ENCODE measurements at regions not wholly inside any gene's neighbourhood (a gene's known extent, or its start where the extent isn't known, plus 50 kb on each side); places are given as distances from the start of the nearest gene placed in this dataset.

GRCh38 chr14:57921377-57921776 lies 55.5 kb upstream of the SLC35F4 start:
- TF ChIP-seq POLR2AphosphoS5 (IDR thresholded peaks at IDR 0.05; ENCODE audit: low read depth, low read length) (no peak), CTCF (IDR thresholded peaks at IDR 0.05) (no peak), TCF7L2 (IDR thresholded peaks at IDR 0.05; ENCODE audit: low read depth, low read length) (no peak), SIN3A (IDR thresholded peaks at IDR 0.05; ENCODE audit: borderline replicate concordance, insufficient read depth, low read depth, low read length) (no peak), REST (IDR thresholded peaks at IDR 0.05; ENCODE audit: insufficient read depth in 1 of 2, low read depth in 2 of 2, low read length in 1 of 2) (no peak)
- CTCF ChIA-PET = no interaction called here
- no TSS peak for BruUV-seq (replicated peaks)
- Histone ChIP-seq H3K4me3 (ENCODE audit: low read depth in 2 of 2, low read length in 2 of 2) (no peak overlapping the region), H3K4me1 (ENCODE audit: control insufficient read depth, insufficient read depth, low read length) (no peaks in the 10 kb centered on the region), H3K36me3 (ENCODE audit: control insufficient read depth, insufficient read depth, low read length) (no peaks in the 10 kb centered on the region), H3K27me3 (ENCODE audit: control insufficient read depth, insufficient read depth, low read length) (no peaks in the 10 kb centered on the region), H3K27ac (ENCODE audit: low read length) (no peak overlapping the region), H3K9me3 (ENCODE audit: control insufficient read depth, insufficient read depth, low read depth, low read length) (no peaks in the 10 kb centered on the region)
- DNase-seq (ENCODE audit: low read depth, low spot score) (no peak), ATAC-seq (no peak)
- POLR2A ChIA-PET = no interaction called here
- intact Hi-C loops (cut with micrococcal nuclease; ENCODE audit: unreplicated experiment) = no loop called here
- in situ Hi-C loops (cut with HindIII; ENCODE audit: low pct_unique_long_range_greater_than_20kb, low sequenced_read_pairs) = no loop called here

- POLR2A ChIA-PET = no interaction called here
- no peak overlapping the region for H3K4me3 ChIP-seq (ENCODE audit: low read depth in 2 of 2, low read length in 2 of 2)
- no peak overlapping the region for H3K27ac ChIP-seq (ENCODE audit: low read length)
- in situ Hi-C loops (cut with HindIII; ENCODE audit: low pct_unique_long_range_greater_than_20kb, low sequenced_read_pairs) = no loop called here
- BruUV-seq (replicated peaks) = no TSS peak
- H3K9me3 ChIP-seq (ENCODE audit: control insufficient read depth, insufficient read depth, low read depth, low read length) = no peaks in the 10 kb centered on the region
- H3K36me3 ChIP-seq (ENCODE audit: control insufficient read depth, insufficient read depth, low read length) = no peaks in the 10 kb centered on the region
- intact Hi-C loops (cut with micrococcal nuclease; ENCODE audit: unreplicated experiment) = no loop called here
- H3K4me1 ChIP-seq (ENCODE audit: control insufficient read depth, insufficient read depth, low read length) = no peaks in the 10 kb centered on the region
- TF ChIP-seq POLR2AphosphoS5 (IDR thresholded peaks at IDR 0.05; ENCODE audit: low read depth, low read length) (no peak), TCF7L2 (IDR thresholded peaks at IDR 0.05; ENCODE audit: low read depth, low read length) (no peak), SIN3A (IDR thresholded peaks at IDR 0.05; ENCODE audit: borderline replicate concordance, insufficient read depth, low read depth, low read length) (no peak), REST (IDR thresholded peaks at IDR 0.05; ENCODE audit: insufficient read depth in 1 of 2, low read depth in 2 of 2, low read length in 1 of 2) (no peak), CTCF (IDR thresholded peaks at IDR 0.05) (no peak)
- DNase-seq (ENCODE audit: low read depth, low spot score) (no peak), ATAC-seq (no peak)
- H3K27me3 ChIP-seq (ENCODE audit: control insufficient read depth, insufficient read depth, low read length) = no peaks in the 10 kb centered on the region
- CTCF ChIA-PET = no interaction called here
Observed at GRCh38 chr14:57918791-57919190, 52.9 kb upstream of the SLC35F4 start.

Data from Panc1 (cell line).